K562 (cell line): ENCODE measurements at regions not wholly inside any gene's neighbourhood (a gene's known extent, or its start where the extent isn't known, plus 50 kb on each side); places are given as distances from the start of the nearest gene placed in this dataset.

Experiments
- ATAC-seq: fragments of 200-7000 bp; cut with Tn5 transposase; 3 replicates; pipeline ENCODE4 v1.9.1; 2020; ENCODE audit warnings: moderate library complexity
- BruUV-seq: library from RNA; stranded (reverse); fragments of 400-500 nt; replicated peaks from 2 replicates; lab custom pipeline; 2021; lab: Mats Ljungman, UMichigan
- CTCF ChIA-PET: fragments of 300-600 bp; formaldehyde crosslinking; extraction: SDS; loops from one replicate; lab custom pipeline; 2021; ENCODE audit warnings: low intra/inter-chr PET ratio; lab: Yijun Ruan, JAX
- POLR2A ChIA-PET: fragments of 300-600, 350-650 bp; sonication (Branson Sonifier 250); formaldehyde crosslinking; extraction: SDS; loops from one replicate; lab custom pipeline; 2021; ENCODE audit warnings: antibody characterized with exemption, inconsistent platforms; lab: Yijun Ruan, JAX
- DNase-seq, 4 experiments: peaks; one replicate each; pipeline versions ENCODE4 v3.0.0 to v3.0.0-alpha.2; 2011 to 2018; ENCODE audit warnings: low spot score in 3 of 4, mixed read lengths in 3 of 4; ENCODE audit errors: extremely low read depth in 1 of 4
- FAIRE-seq: peaks from 2 replicates; lab custom pipeline; 2011; peaks lifted over from hg19 to GRCh38; lab: Jason Lieb, UNC
- H2AFZ ChIP-seq: 2 replicates; pipeline ENCODE4 v1.6.0; 2011; ENCODE audit warnings: low read depth, low read length, control low read depth, inconsistent platforms
- H3K27ac ChIP-seq: fragments of 200-600 bp; 3 replicates; pipeline ENCODE4 v1.8.0; 2011; ENCODE audit warnings: low read depth, mild to moderate bottlenecking, control low read depth, inconsistent platforms, low read length, moderate library complexity, mixed read lengths; ENCODE audit errors: extremely low read depth
- H3K27me3 ChIP-seq, 2 experiments: fragments of 300-600 bp in 1 of 2; 2 replicates in 1 of 2; 3 replicates in 1 of 2; pipeline versions ENCODE4 v1.6.0 to v1.8.0; 2011; ENCODE audit warnings: inconsistent platforms in 2 of 2, low read length in 2 of 2, mild to moderate bottlenecking in 1 of 2, mixed read lengths in 1 of 2, moderate library complexity in 1 of 2; ENCODE audit not compliant: control insufficient read depth in 2 of 2, insufficient read depth in 2 of 2
- H3K36me3 ChIP-seq: fragments of 300-600 bp; 3 replicates; pipeline ENCODE4 v1.8.0; 2011; ENCODE audit warnings: mild to moderate bottlenecking, low read length, inconsistent platforms; ENCODE audit not compliant: control insufficient read depth, insufficient read depth
- H3K4me1 ChIP-seq, 2 experiments: fragments of 200-600 bp in 1 of 2; replicated peaks in 1 of 2; 2 replicates in 1 of 2; 3 replicates in 1 of 2; pipeline versions ENCODE4 v1.5.1 to v1.8.0; 2011; ENCODE audit warnings: inconsistent platforms in 2 of 2, low read length in 2 of 2, mild to moderate bottlenecking in 1 of 2, mixed read lengths in 1 of 2, moderate library complexity in 1 of 2; ENCODE audit not compliant: control insufficient read depth in 2 of 2, insufficient read depth in 2 of 2
- H3K4me2 ChIP-seq: 2 replicates; pipeline ENCODE4 v1.6.1; 2011; ENCODE audit warnings: low read length, control low read depth, inconsistent platforms, mixed read lengths; ENCODE audit not compliant: insufficient read depth
- H3K4me3 ChIP-seq: fragments of 200-600 bp; sonication (generic), shearing (Covaris generic); 2 replicates; pipeline ENCODE4 v1.5.1; 2016; ENCODE audit warnings: control low read depth, inconsistent platforms
- H3K79me2 ChIP-seq: fragments of 200-600 bp; 3 replicates; pipeline ENCODE4 v1.8.0; 2011; ENCODE audit warnings: low read length, inconsistent platforms; ENCODE audit not compliant: control insufficient read depth, insufficient read depth
- H3K9ac ChIP-seq, 2 experiments: 2 replicates each; pipeline versions ENCODE4 v1.6.0 to v1.6.1; 2011; ENCODE audit warnings: low read depth in 2 of 2, low read length in 2 of 2, control low read depth in 1 of 2, inconsistent platforms in 1 of 2, mild to moderate bottlenecking in 1 of 2, mixed read lengths in 1 of 2; ENCODE audit not compliant: insufficient read depth in 1 of 2
- H3K9me1 ChIP-seq: one replicate; pipeline ENCODE4 v1.6.0; 2011; ENCODE audit warnings: inconsistent platforms, mild to moderate bottlenecking, low read length, moderate library complexity; ENCODE audit not compliant: control insufficient read depth, insufficient read depth
- H3K9me3 ChIP-seq: replicated peaks from 2 replicates; pipeline ENCODE4 v1.5.1; 2011; ENCODE audit warnings: low read depth, low read length, inconsistent platforms; ENCODE audit not compliant: control insufficient read depth, insufficient read depth
- H4K20me1 ChIP-seq: replicated peaks from 2 replicates; pipeline ENCODE4 v1.6.1; 2011; ENCODE audit warnings: low read length, inconsistent platforms, mixed read lengths; ENCODE audit not compliant: control insufficient read depth, insufficient read depth
- SMARCB1 ChIP-seq: IDR thresholded peaks from 2 replicates; pipeline ENCODE4 v1.6.1; 2011; ENCODE audit warnings: improper control_type of control experiment, low read depth; ENCODE audit not compliant: insufficient read length
- ZNF12 ChIP-seq: sonication (generic); formaldehyde crosslinking; IDR thresholded peaks from 2 replicates; pipeline ENCODE4 v1.4.0; 2020; ENCODE audit warnings: mild to moderate bottlenecking, missing genetic modification reagents
- ZNF146 ChIP-seq: IDR thresholded peaks from one replicate; pipeline ENCODE4 v1.6.1; 2018; ENCODE audit warnings: missing compliant biosample characterization; ENCODE audit not compliant: unreplicated experiment
- ZNF224 ChIP-seq: sonication (generic); formaldehyde crosslinking; IDR thresholded peaks from 2 replicates; pipeline ENCODE4 v1.8.0; 2022; ENCODE audit warnings: mild to moderate bottlenecking, missing genetic modification reagents
- in situ Hi-C: fragments of 300-500 bp; cut with MboI; formaldehyde crosslinking; loops from 4 replicates; pipeline ENCODE4 v1.15.0; 2018; ENCODE audit warnings: inconsistent platforms, mixed read lengths
- intact Hi-C: fragments of 100-400 bp; cut with micrococcal nuclease; formaldehyde crosslinking; loops from 2 replicates; pipeline ENCODE4 v1.14.2; 2022
- TF ChIP-seq, protein P1 (sequence below): fragments of 450-650 bp; IDR thresholded peaks from 2 replicates; pipeline ENCODE4 v1.6.1; 2017; ENCODE audit warnings: antibody characterized with exemption
- TF ChIP-seq, protein P2 (sequence below): fragments of 250-450 bp; sonication (Bioruptor Pico); IDR thresholded peaks from 2 replicates; pipeline ENCODE4 v1.5.0; 2022; ENCODE audit warnings: mild to moderate bottlenecking
- TF ChIP-seq, protein P3 (sequence below): sonication (generic); formaldehyde crosslinking; IDR thresholded peaks from 2 replicates; pipeline ENCODE4 v1.8.1; 2023; ENCODE audit warnings: mild to moderate bottlenecking, missing genetic modification reagents

DNA sequence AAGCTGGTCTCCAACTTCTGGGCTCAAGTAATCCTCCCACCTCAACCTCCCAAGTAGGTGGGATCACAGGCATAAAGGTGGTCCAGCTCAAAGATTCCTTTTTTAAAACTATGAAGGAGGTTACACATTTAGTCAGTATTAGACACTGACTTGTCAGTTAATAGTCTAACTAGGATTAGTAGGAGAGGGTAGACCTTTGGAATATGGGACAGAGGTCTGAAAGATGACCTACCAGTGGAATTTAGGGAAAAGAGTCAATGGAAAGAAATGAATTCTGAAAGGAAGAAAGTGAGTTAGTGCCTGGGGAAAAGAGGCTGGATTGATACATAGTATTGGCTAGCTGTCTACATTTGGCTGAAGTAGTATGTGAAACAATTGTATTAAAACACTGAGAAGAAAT, 220.7 kb downstream of the MZT1 start (continued):
- TF ChIP-seq, protein P1, sequence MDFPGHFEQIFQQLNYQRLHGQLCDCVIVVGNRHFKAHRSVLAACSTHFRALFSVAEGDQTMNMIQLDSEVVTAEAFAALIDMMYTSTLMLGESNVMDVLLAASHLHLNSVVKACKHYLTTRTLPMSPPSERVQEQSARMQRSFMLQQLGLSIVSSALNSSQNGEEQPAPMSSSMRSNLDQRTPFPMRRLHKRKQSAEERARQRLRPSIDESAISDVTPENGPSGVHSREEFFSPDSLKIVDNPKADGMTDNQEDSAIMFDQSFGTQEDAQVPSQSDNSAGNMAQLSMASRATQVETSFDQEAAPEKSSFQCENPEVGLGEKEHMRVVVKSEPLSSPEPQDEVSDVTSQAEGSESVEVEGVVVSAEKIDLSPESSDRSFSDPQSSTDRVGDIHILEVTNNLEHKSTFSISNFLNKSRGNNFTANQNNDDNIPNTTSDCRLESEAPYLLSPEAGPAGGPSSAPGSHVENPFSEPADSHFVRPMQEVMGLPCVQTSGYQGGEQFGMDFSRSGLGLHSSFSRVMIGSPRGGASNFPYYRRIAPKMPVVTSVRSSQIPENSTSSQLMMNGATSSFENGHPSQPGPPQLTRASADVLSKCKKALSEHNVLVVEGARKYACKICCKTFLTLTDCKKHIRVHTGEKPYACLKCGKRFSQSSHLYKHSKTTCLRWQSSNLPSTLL = no peak
- TF ChIP-seq SMARCB1 (no peak), ZNF224 (CRISPR knock-in tag) (no peak)
- TF ChIP-seq, protein P2, sequence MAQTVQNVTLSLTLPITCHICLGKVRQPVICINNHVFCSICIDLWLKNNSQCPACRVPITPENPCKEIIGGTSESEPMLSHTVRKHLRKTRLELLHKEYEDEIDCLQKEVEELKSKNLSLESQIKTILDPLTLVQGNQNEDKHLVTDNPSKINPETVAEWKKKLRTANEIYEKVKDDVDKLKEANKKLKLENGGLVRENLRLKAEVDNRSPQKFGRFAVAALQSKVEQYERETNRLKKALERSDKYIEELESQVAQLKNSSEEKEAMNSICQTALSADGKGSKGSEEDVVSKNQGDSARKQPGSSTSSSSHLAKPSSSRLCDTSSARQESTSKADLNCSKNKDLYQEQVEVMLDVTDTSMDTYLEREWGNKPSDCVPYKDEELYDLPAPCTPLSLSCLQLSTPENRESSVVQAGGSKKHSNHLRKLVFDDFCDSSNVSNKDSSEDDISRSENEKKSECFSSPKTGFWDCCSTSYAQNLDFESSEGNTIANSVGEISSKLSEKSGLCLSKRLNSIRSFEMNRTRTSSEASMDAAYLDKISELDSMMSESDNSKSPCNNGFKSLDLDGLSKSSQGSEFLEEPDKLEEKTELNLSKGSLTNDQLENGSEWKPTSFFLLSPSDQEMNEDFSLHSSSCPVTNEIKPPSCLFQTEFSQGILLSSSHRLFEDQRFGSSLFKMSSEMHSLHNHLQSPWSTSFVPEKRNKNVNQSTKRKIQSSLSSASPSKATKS = no peak
- TF ChIP-seq, protein P3, sequence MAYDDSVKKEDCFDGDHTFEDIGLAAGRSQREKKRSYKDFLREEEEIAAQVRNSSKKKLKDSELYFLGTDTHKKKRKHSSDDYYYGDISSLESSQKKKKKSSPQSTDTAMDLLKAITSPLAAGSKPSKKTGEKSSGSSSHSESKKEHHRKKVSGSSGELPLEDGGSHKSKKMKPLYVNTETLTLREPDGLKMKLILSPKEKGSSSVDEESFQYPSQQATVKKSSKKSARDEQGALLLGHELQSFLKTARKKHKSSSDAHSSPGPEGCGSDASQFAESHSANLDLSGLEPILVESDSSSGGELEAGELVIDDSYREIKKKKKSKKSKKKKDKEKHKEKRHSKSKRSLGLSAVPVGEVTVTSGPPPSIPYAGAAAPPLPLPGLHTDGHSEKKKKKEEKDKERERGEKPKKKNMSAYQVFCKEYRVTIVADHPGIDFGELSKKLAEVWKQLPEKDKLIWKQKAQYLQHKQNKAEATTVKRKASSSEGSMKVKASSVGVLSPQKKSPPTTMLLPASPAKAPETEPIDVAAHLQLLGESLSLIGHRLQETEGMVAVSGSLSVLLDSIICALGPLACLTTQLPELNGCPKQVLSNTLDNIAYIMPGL (CRISPR knock-in tag) = no peak

DNA sequence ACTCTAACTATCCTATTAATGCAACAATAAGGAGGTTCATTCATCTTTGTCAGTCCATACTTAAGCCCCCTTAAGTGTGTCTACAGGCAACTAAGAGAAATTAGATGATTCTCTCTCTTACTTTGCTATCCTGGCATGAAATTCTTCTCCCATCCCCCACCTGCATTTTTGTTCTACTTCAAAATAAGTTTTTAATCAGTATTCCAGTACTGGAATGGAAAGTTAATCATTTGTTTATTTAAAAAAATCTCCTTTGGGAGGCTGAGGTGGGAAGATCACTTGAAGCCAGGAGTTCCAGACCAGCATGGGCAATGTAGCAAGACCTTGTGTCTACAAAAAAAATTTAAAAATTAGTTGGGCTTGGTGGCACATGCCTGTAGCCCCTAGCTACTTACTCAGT, 222.1 kb downstream of the MZT1 start:
- H4K20me1 ChIP-seq = no peaks in the 10 kb centered on the region
- no peak overlapping the region for H3K9ac ChIP-seq
- no peaks in the 10 kb centered on the region for H3K36me3 ChIP-seq
- no peaks in the 10 kb centered on the region for H3K79me2 ChIP-seq
- no peak overlapping the region for H3K4me2 ChIP-seq
- no peak overlapping the region for H3K4me3 ChIP-seq
- ChIA-PET POLR2A (no interaction called here), CTCF (no interaction called here)
- FAIRE-seq = no peak
- no TSS peak for BruUV-seq
- TF ChIP-seq ZNF12 (CRISPR knock-in tag) = no peak
- no peak for TF ChIP-seq ZNF146
- H3K27ac ChIP-seq = no peak overlapping the region
- H3K27me3 ChIP-seq = no peaks in the 10 kb centered on the region
- no peaks in the 10 kb centered on the region for H3K9me1 ChIP-seq
- no peak overlapping the region for H2AFZ ChIP-seq
- intact Hi-C loops = no loop called here
- in situ Hi-C loops = no loop called here
- H3K9me3 ChIP-seq = no peaks in the 10 kb centered on the region
- ATAC-seq = no peak
- no peak for DNase-seq
- no peaks in the 10 kb centered on the region for H3K4me1 ChIP-seq
